ENCODE measurements at regions not wholly inside any gene's neighbourhood (a gene's known extent, or its start where the extent isn't known, plus 50 kb on each side); places are given as distances from the start of the nearest gene placed in this dataset.
A peak's percentile ranks its signal among the peaks of the same experiment; 100 is the strongest.

- WGBS (ENCODE audit: insufficient coverage) = 83% methylated on average over 1 of the region's 3 CpGs
- Histone ChIP-seq H3K4me1 (ENCODE audit: control insufficient read depth, insufficient read depth, low read length) (no peaks in the 10 kb centered on the region), H3K9me3 (ENCODE audit: control insufficient read depth, insufficient read depth, low read length) (peaks cover 3% of the 10 kb centered on the region), H3K36me3 (ENCODE audit: control insufficient read depth, insufficient read depth, low read length) (no peaks in the 10 kb centered on the region), H3K4me3 (ENCODE audit: low read depth, low read length) (no peak overlapping the region), H3K27me3 (ENCODE audit: control insufficient read depth, insufficient read depth, low read length) (no peaks in the 10 kb centered on the region), H3K27ac (ENCODE audit: low read depth, low read length) (no peak overlapping the region)
- DNase-seq (ENCODE audit: low read depth in 4 of 6, low spot score in 6 of 6) = no peak
These were observed 1824.7 kb downstream of the PCDH7 start for GRCh38 chr4:32544846-32545245.

- peak in 1 of 6 donors; percentile 6 for DNase-seq (ENCODE audit: low read depth in 4 of 6, low spot score in 6 of 6)
- no peak overlapping the region for H3K4me3 ChIP-seq (ENCODE audit: low read depth, low read length)
- H3K9me3 ChIP-seq (ENCODE audit: control insufficient read depth, insufficient read depth, low read length) = no peaks in the 10 kb centered on the region
- no peaks in the 10 kb centered on the region for H3K4me1 ChIP-seq (ENCODE audit: control insufficient read depth, insufficient read depth, low read length)
- no peak overlapping the region for H3K27ac ChIP-seq (ENCODE audit: low read depth, low read length)
- no peaks in the 10 kb centered on the region for H3K27me3 ChIP-seq (ENCODE audit: control insufficient read depth, insufficient read depth, low read length)
- H3K36me3 ChIP-seq (ENCODE audit: control insufficient read depth, insufficient read depth, low read length) = no peaks in the 10 kb centered on the region
These were observed 1831.8 kb downstream of the PCDH7 start for GRCh38 chr4:32551943-32552342.

GRCh38 chr4:32560306-32560705 lies 1840.1 kb downstream of the PCDH7 start:
- no peak overlapping the region for H3K27ac ChIP-seq (ENCODE audit: low read depth, low read length)
- H3K4me3 ChIP-seq (ENCODE audit: low read depth, low read length) = peak overlapping the region; percentile 16
- no peaks in the 10 kb centered on the region for H3K36me3 ChIP-seq (ENCODE audit: control insufficient read depth, insufficient read depth, low read length)
- H3K9me3 ChIP-seq (ENCODE audit: control insufficient read depth, insufficient read depth, low read length) = no peaks in the 10 kb centered on the region
- no peaks in the 10 kb centered on the region for H3K27me3 ChIP-seq (ENCODE audit: control insufficient read depth, insufficient read depth, low read length)
- DNase-seq (ENCODE audit: low read depth in 4 of 6, low spot score in 6 of 6) = peak in 3 of 6 donors; percentile 19 to 49 (median 28)
- 54% methylated on average over 4 of the region's 5 CpGs for WGBS (ENCODE audit: insufficient coverage)
- H3K4me1 ChIP-seq (ENCODE audit: control insufficient read depth, insufficient read depth, low read length) = no peaks in the 10 kb centered on the region

DNA sequence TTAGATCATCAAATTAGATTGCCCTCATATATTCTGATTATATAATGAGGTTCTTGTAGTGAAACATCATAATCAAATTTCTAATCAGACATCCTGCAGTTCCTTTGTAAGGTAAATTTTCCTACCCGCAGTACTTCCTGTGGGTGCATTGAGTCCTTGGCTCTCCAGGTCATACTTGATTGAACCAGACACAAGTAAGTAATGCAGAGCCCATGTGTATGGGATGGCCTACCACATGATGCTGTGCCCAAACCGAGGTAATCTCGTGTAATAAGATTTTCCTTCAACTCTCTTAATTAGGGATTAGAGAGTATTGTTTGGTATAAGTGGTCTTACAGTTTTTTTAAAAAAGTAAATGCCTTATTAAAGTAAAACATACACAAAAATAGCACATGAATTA lies 1841.8 kb downstream of the PCDH7 start:
- Histone ChIP-seq H3K4me3 (ENCODE audit: low read depth, low read length) (no peak overlapping the region), H3K9me3 (ENCODE audit: control insufficient read depth, insufficient read depth, low read length) (no peaks in the 10 kb centered on the region), H3K4me1 (ENCODE audit: control insufficient read depth, insufficient read depth, low read length) (no peaks in the 10 kb centered on the region), H3K36me3 (ENCODE audit: control insufficient read depth, insufficient read depth, low read length) (no peaks in the 10 kb centered on the region), H3K27me3 (ENCODE audit: control insufficient read depth, insufficient read depth, low read length) (no peaks in the 10 kb centered on the region), H3K27ac (ENCODE audit: low read depth, low read length) (no peak overlapping the region)
- WGBS (ENCODE audit: insufficient coverage) = no CpG with 5 or more reads among the region's 3 CpGs
- DNase-seq (ENCODE audit: low read depth in 4 of 6, low spot score in 6 of 6) = no peak

- Histone ChIP-seq H3K4me3 (ENCODE audit: low read depth, low read length) (no peak overlapping the region), H3K36me3 (ENCODE audit: control insufficient read depth, insufficient read depth, low read length) (no peaks in the 10 kb centered on the region), H3K4me1 (ENCODE audit: control insufficient read depth, insufficient read depth, low read length) (no peaks in the 10 kb centered on the region), H3K27ac (ENCODE audit: low read depth, low read length) (no peak overlapping the region), H3K27me3 (ENCODE audit: control insufficient read depth, insufficient read depth, low read length) (no peaks in the 10 kb centered on the region), H3K9me3 (ENCODE audit: control insufficient read depth, insufficient read depth, low read length) (no peaks in the 10 kb centered on the region)
- no peak for DNase-seq (ENCODE audit: low read depth in 4 of 6, low spot score in 6 of 6)
- WGBS (ENCODE audit: insufficient coverage) = no CpG with 5 or more reads among the region's 2 CpGs
These were observed 1844.5 kb downstream of the PCDH7 start for GRCh38 chr4:32564626-32565025.

DNA sequence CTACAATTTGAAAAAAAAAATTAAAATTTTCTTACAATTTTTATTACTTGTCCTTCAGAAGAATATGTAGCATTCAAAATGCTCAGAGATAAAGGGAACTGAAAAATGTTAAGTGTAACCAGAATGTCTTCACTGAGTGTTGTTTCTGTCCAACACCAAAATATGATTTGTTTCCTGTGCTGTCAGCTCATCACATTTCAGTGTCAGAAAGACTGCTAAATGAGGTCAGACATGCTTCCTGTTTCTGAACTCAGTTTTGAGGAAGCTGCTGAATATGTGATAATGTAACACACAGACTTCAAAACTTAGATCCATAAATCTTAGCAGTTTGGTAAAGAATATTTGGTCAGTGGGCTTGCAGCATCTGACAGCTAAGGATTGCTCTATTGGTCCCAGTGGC lies 1849.7 kb downstream of the PCDH7 start:
- peak in 1 of 6 donors; percentile 16 for DNase-seq (ENCODE audit: low read depth in 4 of 6, low spot score in 6 of 6)
- H3K36me3 ChIP-seq (ENCODE audit: control insufficient read depth, insufficient read depth, low read length) = no peaks in the 10 kb centered on the region
- H3K27ac ChIP-seq (ENCODE audit: low read depth, low read length) = no peak overlapping the region
- no peak overlapping the region for H3K4me3 ChIP-seq (ENCODE audit: low read depth, low read length)
- H3K9me3 ChIP-seq (ENCODE audit: control insufficient read depth, insufficient read depth, low read length) = no peaks in the 10 kb centered on the region
- no peaks in the 10 kb centered on the region for H3K27me3 ChIP-seq (ENCODE audit: control insufficient read depth, insufficient read depth, low read length)
- no peaks in the 10 kb centered on the region for H3K4me1 ChIP-seq (ENCODE audit: control insufficient read depth, insufficient read depth, low read length)

GRCh38 chr4:32572366-32572765 lies 1852.2 kb downstream of the PCDH7 start:
- Histone ChIP-seq H3K27me3 (ENCODE audit: control insufficient read depth, insufficient read depth, low read length) (no peaks in the 10 kb centered on the region), H3K36me3 (ENCODE audit: control insufficient read depth, insufficient read depth, low read length) (no peaks in the 10 kb centered on the region)
- no peak for DNase-seq (ENCODE audit: low read depth in 4 of 6, low spot score in 6 of 6)

GRCh38 chr4:32574803-32575202 lies 1854.6 kb downstream of the PCDH7 start:
- Histone ChIP-seq H3K9me3 (ENCODE audit: control insufficient read depth, insufficient read depth, low read length) (no peaks in the 10 kb centered on the region), H3K4me3 (ENCODE audit: low read depth, low read length) (no peak overlapping the region), H3K36me3 (ENCODE audit: control insufficient read depth, insufficient read depth, low read length) (no peaks in the 10 kb centered on the region), H3K27me3 (ENCODE audit: control insufficient read depth, insufficient read depth, low read length) (no peaks in the 10 kb centered on the region), H3K27ac (ENCODE audit: low read depth, low read length) (no peak overlapping the region), H3K4me1 (ENCODE audit: control insufficient read depth, insufficient read depth, low read length) (no peaks in the 10 kb centered on the region)
- no peak for DNase-seq (ENCODE audit: low read depth in 4 of 6, low spot score in 6 of 6)
- no CpG with 5 or more reads among the region's 1 CpG for whole genome bisulfite sequencing (ENCODE audit: insufficient coverage)

More at GRCh38 chr4:32572366-32572765, 1852.2 kb downstream of the PCDH7 start:
- no peak overlapping the region for H3K4me3 ChIP-seq (ENCODE audit: low read depth, low read length)
- H3K27ac ChIP-seq (ENCODE audit: low read depth, low read length) = no peak overlapping the region
- H3K9me3 ChIP-seq (ENCODE audit: control insufficient read depth, insufficient read depth, low read length) = no peaks in the 10 kb centered on the region
- no peaks in the 10 kb centered on the region for H3K4me1 ChIP-seq (ENCODE audit: control insufficient read depth, insufficient read depth, low read length)

GRCh38 chr4:32589097-32589496 lies 1868.9 kb downstream of the PCDH7 start:
- Histone ChIP-seq H3K27ac (ENCODE audit: low read depth, low read length) (no peak overlapping the region), H3K27me3 (ENCODE audit: control insufficient read depth, insufficient read depth, low read length) (no peaks in the 10 kb centered on the region), H3K4me1 (ENCODE audit: control insufficient read depth, insufficient read depth, low read length) (no peaks in the 10 kb centered on the region), H3K9me3 (ENCODE audit: control insufficient read depth, insufficient read depth, low read length) (no peaks in the 10 kb centered on the region), H3K4me3 (ENCODE audit: low read depth, low read length) (no peak overlapping the region), H3K36me3 (ENCODE audit: control insufficient read depth, insufficient read depth, low read length) (no peaks in the 10 kb centered on the region)
- WGBS (ENCODE audit: insufficient coverage) = 17% methylated on average over 1 of the region's 2 CpGs
- DNase-seq (ENCODE audit: low read depth in 4 of 6, low spot score in 6 of 6) = peak in 3 of 6 donors; percentile 7 to 76 (median 19)

GRCh38 chr4:32589853-32590252 lies 1869.7 kb downstream of the PCDH7 start:
- no peaks in the 10 kb centered on the region for H3K27me3 ChIP-seq (ENCODE audit: control insufficient read depth, insufficient read depth, low read length)
- no peak overlapping the region for H3K4me3 ChIP-seq (ENCODE audit: low read depth, low read length)
- no peak overlapping the region for H3K27ac ChIP-seq (ENCODE audit: low read depth, low read length)
- H3K36me3 ChIP-seq (ENCODE audit: control insufficient read depth, insufficient read depth, low read length) = no peaks in the 10 kb centered on the region
- DNase-seq (ENCODE audit: low read depth in 4 of 6, low spot score in 6 of 6) = no peak
- H3K4me1 ChIP-seq (ENCODE audit: control insufficient read depth, insufficient read depth, low read length) = no peaks in the 10 kb centered on the region
- no peaks in the 10 kb centered on the region for H3K9me3 ChIP-seq (ENCODE audit: control insufficient read depth, insufficient read depth, low read length)
- no CpG with 5 or more reads among the region's 2 CpGs for WGBS (ENCODE audit: insufficient coverage)
